Mesodermal cell (in vitro differentiated cells): ENCODE measurements at regions not wholly inside any gene's neighbourhood (a gene's known extent, or its start where the extent isn't known, plus 50 kb on each side); places are given as distances from the start of the nearest gene placed in this dataset.
"Not testable (repeated sequence)": the region's sequence is repeated elsewhere in the genome, so short reads cannot be mapped to it uniquely, and the experiment has no call there.

ENCODE experiments used
- H3K27ac ChIP-seq: 2 replicates; pipeline ENCODE4 v1.7.0; 2013; ENCODE audit warnings: mild to moderate bottlenecking, low read depth, low read length, moderate library complexity; ENCODE audit not compliant: severe bottlenecking
- H3K36me3 ChIP-seq: 2 replicates; pipeline ENCODE4 v1.7.1; 2013; ENCODE audit warnings: mild to moderate bottlenecking, low read length, moderate library complexity; ENCODE audit not compliant: control insufficient read depth, insufficient read depth
- H3K4me1 ChIP-seq: one replicate; pipeline ENCODE4 v1.7.1; 2013; ENCODE audit warnings: mild to moderate bottlenecking, low read length; ENCODE audit not compliant: insufficient read depth, control insufficient read depth, poor library complexity, severe bottlenecking
- H3K4me3 ChIP-seq: 2 replicates; pipeline ENCODE4 v1.7.0; 2013; ENCODE audit warnings: low read length, control low read depth, mild to moderate bottlenecking; ENCODE audit not compliant: insufficient read depth, poor library complexity, severe bottlenecking; ENCODE audit errors: extremely low read depth
- H3K9me3 ChIP-seq: 2 replicates; pipeline ENCODE4 v1.7.1; 2013; ENCODE audit warnings: mild to moderate bottlenecking, low read length, moderate library complexity; ENCODE audit not compliant: control insufficient read depth
- WGBS, 2 experiments: methylation state at CpG; one replicate each; pipeline ENCODE4 v1.1.5; 2013; ENCODE audit warnings: missing lambda C conversion rate in 2 of 2; ENCODE audit not compliant: insufficient coverage in 2 of 2; 5-methylcytosine and 5-hydroxymethylcytosine counted together

GRCh38 chr2:189231719-189232323 lies 52.3 kb upstream of the COL5A2 start:
- WGBS, 2 experiments: 57 to 80% methylated on average over 1 of the region's 3 CpGs
- no peaks in the 10 kb centered on the region for H3K36me3 ChIP-seq
- H3K9me3 ChIP-seq: no peaks in the 10 kb centered on the region
- H3K27ac ChIP-seq: no peak overlapping the region
- H3K4me3 ChIP-seq: no peak overlapping the region
- no peaks in the 10 kb centered on the region for H3K4me1 ChIP-seq

GRCh38 chr2:189232759-189233406 lies 53.3 kb upstream of the COL5A2 start:
- Histone ChIP-seq H3K4me3 (no peak overlapping the region), H3K36me3 (no peaks in the 10 kb centered on the region), H3K27ac (no peak overlapping the region), H3K9me3 (no peaks in the 10 kb centered on the region), H3K4me1 (no peaks in the 10 kb centered on the region)

GRCh38 chr2:189233527-189233926 lies 54.0 kb upstream of the COL5A2 start:
- 100% methylated on average over 2 of the region's 2 CpGs; no CpG with 5 or more reads in 1 of the 2 experiments for WGBS, 2 experiments
- H3K4me3 ChIP-seq: no peak overlapping the region
- no peak overlapping the region for H3K27ac ChIP-seq
- H3K36me3 ChIP-seq: no peaks in the 10 kb centered on the region
- no peaks in the 10 kb centered on the region for H3K9me3 ChIP-seq
- H3K4me1 ChIP-seq: no peaks in the 10 kb centered on the region

- H3K36me3 ChIP-seq: no peaks in the 10 kb centered on the region
- H3K4me1 ChIP-seq: no peaks in the 10 kb centered on the region
- H3K9me3 ChIP-seq: no peaks in the 10 kb centered on the region
- H3K4me3 ChIP-seq: no peak overlapping the region
- no peak overlapping the region for H3K27ac ChIP-seq
Measured at GRCh38 chr2:189234991-189235390, 55.4 kb upstream of the COL5A2 start.

- H3K4me3 ChIP-seq: no peak overlapping the region
- H3K27ac ChIP-seq: no peak overlapping the region
- H3K4me1 ChIP-seq: no peaks in the 10 kb centered on the region
- no peaks in the 10 kb centered on the region for H3K9me3 ChIP-seq
- no peaks in the 10 kb centered on the region for H3K36me3 ChIP-seq
- 100% methylated on average over 1 of the region's 2 CpGs; no CpG with 5 or more reads in 1 of the 2 experiments for WGBS, 2 experiments
Measured at GRCh38 chr2:189236066-189236465, 56.5 kb upstream of the COL5A2 start.

- peaks cover 3% of the 10 kb centered on the region for H3K9me3 ChIP-seq
- H3K4me1 ChIP-seq: no peaks in the 10 kb centered on the region
- no peak overlapping the region for H3K4me3 ChIP-seq
- no peaks in the 10 kb centered on the region for H3K36me3 ChIP-seq
- H3K27ac ChIP-seq: no peak overlapping the region
Measured at GRCh38 chr2:189238903-189239302, 59.3 kb upstream of the COL5A2 start.

- H3K27ac ChIP-seq, H3K4me3 ChIP-seq, H3K4me1 ChIP-seq, H3K9me3 ChIP-seq, H3K36me3 ChIP-seq: not testable (repeated sequence)
- WGBS, 2 experiments: 89 to 91% methylated on average over 1 of the region's 1 CpG
Measured at GRCh38 chr2:189243843-189244242, 64.3 kb upstream of the COL5A2 start.

- H3K4me3 ChIP-seq: no peak overlapping the region
- H3K4me1 ChIP-seq: no peaks in the 10 kb centered on the region
- H3K27ac ChIP-seq: no peak overlapping the region
- peaks cover 3% of the 10 kb centered on the region for H3K9me3 ChIP-seq
- H3K36me3 ChIP-seq: no peaks in the 10 kb centered on the region
- WGBS, 2 experiments: 100% methylated on average over 1 of the region's 1 CpG; no CpG with 5 or more reads in 1 of the 2 experiments
Measured at GRCh38 chr2:189247276-189247675, 67.7 kb upstream of the COL5A2 start.

GRCh38 chr2:189248141-189248540 lies 68.6 kb upstream of the COL5A2 start:
- Histone ChIP-seq H3K27ac (no peak overlapping the region), H3K4me1 (no peaks in the 10 kb centered on the region), H3K9me3 (peaks cover 3% of the 10 kb centered on the region), H3K4me3 (no peak overlapping the region), H3K36me3 (no peaks in the 10 kb centered on the region)
- WGBS, 2 experiments: no CpG with 5 or more reads among the region's 1 CpG

- H3K4me1 ChIP-seq: peaks cover 6% of the 10 kb centered on the region
- H3K9me3 ChIP-seq: no peaks in the 10 kb centered on the region
Measured at GRCh38 chr2:189249171-189249570, 69.6 kb upstream of the COL5A2 start.

GRCh38 chr2:189249901-189250300 lies 70.3 kb upstream of the COL5A2 start:
- WGBS, 2 experiments: 83% methylated on average over 3 of the region's 5 CpGs; no CpG with 5 or more reads in 1 of the 2 experiments
- no peak overlapping the region for H3K4me3 ChIP-seq
- H3K4me1 ChIP-seq: peaks cover 13% of the 10 kb centered on the region
- no peaks in the 10 kb centered on the region for H3K9me3 ChIP-seq
- H3K27ac ChIP-seq: no peak overlapping the region
- H3K36me3 ChIP-seq: no peaks in the 10 kb centered on the region

More at GRCh38 chr2:189249171-189249570, 69.6 kb upstream of the COL5A2 start:
- Histone ChIP-seq H3K36me3 (no peaks in the 10 kb centered on the region), H3K27ac (no peak overlapping the region), H3K4me3 (no peak overlapping the region)
